Activated B cell treated with CpG ODN at 0.5 μM for 24 hours (primary cell): ENCODE measurements at regions not wholly inside any gene's neighbourhood (a gene's known extent, or its start where the extent isn't known, plus 50 kb on each side); places are given as distances from the start of the nearest gene placed in this dataset.

Experiments
- ATAC-seq: fragments of 200-7000 bp; cut with Tn5 transposase; one replicate; pipeline ENCODE4 v1.10.0; 2021; ENCODE audit warnings: low read depth, mild to moderate bottlenecking, moderate library complexity
- CTCF ChIA-PET: fragments of 350-600 bp; sonication (Branson Sonifier 250); formaldehyde crosslinking; loops from one replicate; lab custom pipeline; 2021; ENCODE audit warnings: antibody characterized with exemption; lab: Charles Lee
- POLR2A ChIA-PET: fragments of 350-600 bp; sonication (Branson Sonifier 250); formaldehyde crosslinking; loops from one replicate; lab custom pipeline; 2021; ENCODE audit warnings: antibody characterized with exemption; lab: Charles Lee
- DNase-seq: peaks from one replicate; pipeline ENCODE4 v3.0.0; 2022
- H3K27ac Mint-ChIP-seq: one replicate; pipeline ENCODE4 v1.8.0; 2020; ENCODE audit warnings: mixed read lengths
- H3K27me3 Mint-ChIP-seq: one replicate; pipeline ENCODE4 v1.8.0; 2021; ENCODE audit warnings: mixed read lengths
- H3K36me3 Mint-ChIP-seq: one replicate; pipeline ENCODE4 v1.8.0; 2021; ENCODE audit warnings: low read depth, mixed read lengths
- H3K4me1 Mint-ChIP-seq: one replicate; pipeline ENCODE4 v1.8.0; 2021; ENCODE audit warnings: mixed read lengths
- H3K4me3 Mint-ChIP-seq: one replicate; pipeline ENCODE4 v1.8.0; 2020; ENCODE audit warnings: mild to moderate bottlenecking, mixed read lengths
- H3K9me3 Mint-ChIP-seq: one replicate; pipeline ENCODE4 v1.8.0; 2020; ENCODE audit warnings: mixed read lengths
- intact Hi-C: fragments of 100-400 bp; cut with micrococcal nuclease; formaldehyde crosslinking; loops from one replicate; pipeline ENCODE4 v1.15.1; 2024
- TF ChIP-seq, protein P1 (sequence below): fragments of 200-600 bp; IDR thresholded peaks from one replicate; pipeline ENCODE4 v1.8.0; 2022; ENCODE audit warnings: antibody characterized with exemption, mild to moderate bottlenecking

DNA sequence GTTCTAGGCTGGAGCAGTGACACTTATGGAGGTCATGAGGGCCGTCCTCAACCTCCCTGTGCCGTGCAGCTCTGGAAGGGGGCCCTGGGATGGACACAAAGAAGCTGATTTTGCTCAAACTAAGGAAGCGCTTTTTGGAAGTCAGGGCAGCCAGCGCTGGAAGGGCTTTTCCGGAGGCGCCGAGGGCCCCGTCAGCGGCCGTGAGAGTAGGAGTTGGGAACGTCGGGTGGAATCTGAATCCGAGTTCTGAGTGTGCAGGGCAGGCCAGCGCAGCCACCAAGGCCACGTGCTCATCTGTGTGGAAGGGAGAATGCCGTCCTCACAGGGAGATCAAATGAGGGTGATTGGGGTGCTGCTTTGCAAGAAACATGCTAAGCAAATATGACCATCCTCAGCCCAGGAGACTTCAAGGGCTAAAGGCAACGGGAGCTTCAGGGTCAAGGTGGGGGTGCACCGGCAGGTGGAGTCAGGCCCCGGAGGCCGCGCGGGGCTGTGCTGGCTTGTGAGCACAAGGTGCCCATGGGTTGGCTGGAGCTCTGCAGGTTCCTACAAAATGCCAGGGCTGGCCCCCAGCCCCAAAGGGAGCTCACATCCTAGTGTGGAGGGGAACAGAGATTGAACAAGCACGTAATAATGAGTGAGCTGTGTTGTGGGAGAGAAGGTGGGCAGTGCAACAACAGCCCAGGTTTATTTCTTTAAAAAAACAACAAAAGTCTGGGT is 70.4 kb upstream of the HPCAL1 start:
- H3K27ac Mint-ChIP-seq = no peak overlapping the region
- no peaks in the 10 kb centered on the region for H3K4me1 Mint-ChIP-seq
- no peaks in the 10 kb centered on the region for H3K36me3 Mint-ChIP-seq
- ChIA-PET CTCF (no interaction called here), POLR2A (no interaction called here)
- H3K9me3 Mint-ChIP-seq = peaks cover 2% of the 10 kb centered on the region
- intact Hi-C loops = no loop called here
- TF ChIP-seq, protein P1, sequence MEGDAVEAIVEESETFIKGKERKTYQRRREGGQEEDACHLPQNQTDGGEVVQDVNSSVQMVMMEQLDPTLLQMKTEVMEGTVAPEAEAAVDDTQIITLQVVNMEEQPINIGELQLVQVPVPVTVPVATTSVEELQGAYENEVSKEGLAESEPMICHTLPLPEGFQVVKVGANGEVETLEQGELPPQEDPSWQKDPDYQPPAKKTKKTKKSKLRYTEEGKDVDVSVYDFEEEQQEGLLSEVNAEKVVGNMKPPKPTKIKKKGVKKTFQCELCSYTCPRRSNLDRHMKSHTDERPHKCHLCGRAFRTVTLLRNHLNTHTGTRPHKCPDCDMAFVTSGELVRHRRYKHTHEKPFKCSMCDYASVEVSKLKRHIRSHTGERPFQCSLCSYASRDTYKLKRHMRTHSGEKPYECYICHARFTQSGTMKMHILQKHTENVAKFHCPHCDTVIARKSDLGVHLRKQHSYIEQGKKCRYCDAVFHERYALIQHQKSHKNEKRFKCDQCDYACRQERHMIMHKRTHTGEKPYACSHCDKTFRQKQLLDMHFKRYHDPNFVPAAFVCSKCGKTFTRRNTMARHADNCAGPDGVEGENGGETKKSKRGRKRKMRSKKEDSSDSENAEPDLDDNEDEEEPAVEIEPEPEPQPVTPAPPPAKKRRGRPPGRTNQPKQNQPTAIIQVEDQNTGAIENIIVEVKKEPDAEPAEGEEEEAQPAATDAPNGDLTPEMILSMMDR = no peak
- H3K4me3 Mint-ChIP-seq = no peak overlapping the region
- ATAC-seq (no peak), DNase-seq (no peak)
- peaks cover 12% of the 10 kb centered on the region for H3K27me3 Mint-ChIP-seq

DNA sequence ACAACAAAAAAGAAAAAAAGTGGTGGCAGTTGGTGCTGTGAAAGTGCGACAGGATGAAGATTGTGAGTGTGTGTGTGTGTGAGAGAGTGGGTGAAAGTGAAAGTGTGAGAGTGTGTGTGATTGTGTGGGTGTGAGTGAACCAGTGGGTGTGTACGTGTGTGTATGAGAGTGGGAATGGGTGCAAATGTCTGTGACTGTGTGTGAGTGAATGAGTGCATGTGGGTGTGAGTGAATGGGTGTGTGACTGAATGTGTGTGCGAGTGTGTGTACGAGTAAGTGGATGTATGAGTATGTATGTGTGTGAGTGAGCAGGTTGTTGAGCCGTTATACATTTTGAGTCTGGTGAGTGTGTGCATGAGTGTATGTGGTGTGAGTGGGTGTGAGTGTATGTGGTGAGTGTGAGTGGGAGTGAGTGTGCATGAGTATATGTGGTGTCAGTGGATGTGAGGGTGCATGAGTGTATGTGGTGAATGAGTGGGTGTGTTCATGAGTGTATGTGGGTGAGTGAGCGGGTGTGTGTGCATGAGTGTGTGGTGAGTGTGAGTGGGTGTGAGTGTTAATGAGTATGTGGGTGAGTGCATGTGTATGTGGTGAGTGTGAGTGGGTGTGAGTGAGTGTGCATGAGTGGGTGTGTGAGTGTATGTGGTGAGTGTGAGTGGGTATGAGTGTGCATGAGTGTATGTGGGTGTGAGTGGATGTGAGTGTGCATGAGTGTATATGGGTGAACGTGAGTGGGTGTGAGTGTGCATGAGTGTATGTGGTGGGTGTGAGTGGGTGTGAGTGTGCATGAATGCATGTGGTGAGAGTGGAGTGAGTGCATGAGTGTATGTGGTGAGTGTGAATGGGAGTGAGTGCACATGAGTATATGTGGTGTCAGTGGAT is 69.3 kb upstream of the HPCAL1 start:
- no peaks in the 10 kb centered on the region for H3K36me3 Mint-ChIP-seq
- H3K4me1 Mint-ChIP-seq = no peaks in the 10 kb centered on the region
- TF ChIP-seq, protein P1 = no peak
- peaks cover 12% of the 10 kb centered on the region for H3K27me3 Mint-ChIP-seq
- H3K9me3 Mint-ChIP-seq = peaks cover 2% of the 10 kb centered on the region
- ChIA-PET POLR2A (no interaction called here), CTCF (no interaction called here)
- ATAC-seq (no peak), DNase-seq (no peak)
- intact Hi-C loops = no loop called here
- H3K4me3 Mint-ChIP-seq = no peak overlapping the region
- H3K27ac Mint-ChIP-seq = no peak overlapping the region

DNA sequence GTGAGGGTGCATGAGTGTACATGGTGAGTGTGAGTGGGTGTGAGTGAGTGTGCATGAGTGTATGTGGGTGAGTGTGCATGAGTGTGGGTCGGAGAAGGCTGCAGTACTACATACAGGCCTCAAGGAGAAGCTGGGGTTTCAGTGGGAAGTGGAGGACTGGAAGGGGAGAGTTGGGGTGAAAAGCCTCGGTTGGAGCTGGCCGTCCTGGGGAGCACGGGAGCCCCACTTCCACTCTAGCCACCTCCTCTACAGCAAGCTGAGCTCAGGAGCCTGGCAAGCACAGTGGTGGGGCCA is 68.7 kb upstream of the HPCAL1 start:
- ChIA-PET POLR2A (no interaction called here), CTCF (no interaction called here)
- intact Hi-C loops = no loop called here
- Mint-ChIP-seq H3K4me3 (no peak overlapping the region), H3K27me3 (peaks cover 12% of the 10 kb centered on the region), H3K27ac (no peak overlapping the region), H3K4me1 (no peaks in the 10 kb centered on the region), H3K9me3 (peaks cover 2% of the 10 kb centered on the region), H3K36me3 (no peaks in the 10 kb centered on the region)
- ATAC-seq (no peak), DNase-seq (no peak)
- TF ChIP-seq, protein P1 = no peak

DNA sequence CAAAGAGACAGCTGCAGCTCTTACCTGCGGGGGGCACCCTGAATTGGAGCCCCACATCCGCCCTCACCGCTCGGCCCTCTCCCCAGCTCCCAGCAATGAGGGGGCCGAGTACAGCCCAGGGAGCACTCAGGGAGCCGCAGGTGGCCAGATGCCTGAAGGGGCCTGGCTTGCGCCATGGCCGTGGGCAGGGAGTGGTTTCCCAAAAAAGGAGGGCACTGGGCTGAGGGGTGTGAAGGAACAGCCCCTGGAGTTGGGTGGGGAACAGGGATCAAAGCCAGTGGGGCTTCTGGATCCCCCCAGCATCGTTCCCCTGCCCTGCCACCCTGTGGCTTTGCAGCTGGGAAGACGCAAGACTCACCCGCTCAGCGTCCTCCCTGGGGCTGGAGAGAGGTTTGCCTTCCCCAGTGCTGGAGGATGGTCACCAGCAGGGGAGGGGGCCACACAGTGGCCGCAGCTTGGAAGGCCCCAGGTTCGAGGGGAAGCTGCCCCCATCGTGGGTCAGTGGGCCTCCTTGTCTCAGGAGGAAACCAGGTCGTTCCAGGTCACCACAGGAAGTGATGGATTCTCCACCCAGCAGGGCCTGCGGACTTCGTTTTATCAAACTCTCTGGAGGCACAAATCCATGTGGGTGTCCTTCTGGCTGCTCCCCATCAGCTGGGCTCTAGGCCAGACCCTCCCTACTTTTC is 68.2 kb upstream of the HPCAL1 start:
- DNase-seq (no peak), ATAC-seq (no peak)
- POLR2A ChIA-PET = no interaction called here
- Mint-ChIP-seq H3K4me1 (no peaks in the 10 kb centered on the region), H3K9me3 (peaks cover 2% of the 10 kb centered on the region), H3K27me3 (peaks cover 12% of the 10 kb centered on the region), H3K4me3 (no peak overlapping the region), H3K36me3 (no peaks in the 10 kb centered on the region), H3K27ac (no peak overlapping the region)
- TF ChIP-seq, protein P1 = no peak
- intact Hi-C loops = no loop called here
- CTCF ChIA-PET = no interaction called here
